ENCODE measurements at regions not wholly inside any gene's neighbourhood (a gene's known extent, or its start where the extent isn't known, plus 50 kb on each side); places are given as distances from the start of the nearest gene placed in this dataset.

DNA sequence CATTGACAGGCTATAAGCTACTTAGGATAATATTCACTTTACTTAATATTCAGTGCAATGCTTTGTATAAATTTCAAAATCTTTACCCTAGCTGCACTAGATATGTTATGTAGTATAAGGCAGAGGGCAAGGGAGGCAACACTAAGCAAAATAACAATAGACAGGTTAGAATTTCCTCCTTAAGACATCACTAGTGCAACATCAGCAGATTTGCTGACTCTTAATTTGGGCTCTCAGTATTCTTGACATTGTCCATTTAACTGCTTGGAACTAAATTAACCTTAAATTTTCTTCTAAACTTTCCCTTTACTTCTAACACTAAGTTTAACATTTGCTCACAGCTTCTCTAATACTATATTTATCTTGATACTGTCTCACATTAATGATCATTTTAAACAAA lies 273.9 kb downstream of the DIO2 start:
- no peaks in the 10 kb centered on the region for H3K9me3 ChIP-seq (ENCODE audit: control insufficient read depth, low read length)
- TF ChIP-seq, protein P1, sequence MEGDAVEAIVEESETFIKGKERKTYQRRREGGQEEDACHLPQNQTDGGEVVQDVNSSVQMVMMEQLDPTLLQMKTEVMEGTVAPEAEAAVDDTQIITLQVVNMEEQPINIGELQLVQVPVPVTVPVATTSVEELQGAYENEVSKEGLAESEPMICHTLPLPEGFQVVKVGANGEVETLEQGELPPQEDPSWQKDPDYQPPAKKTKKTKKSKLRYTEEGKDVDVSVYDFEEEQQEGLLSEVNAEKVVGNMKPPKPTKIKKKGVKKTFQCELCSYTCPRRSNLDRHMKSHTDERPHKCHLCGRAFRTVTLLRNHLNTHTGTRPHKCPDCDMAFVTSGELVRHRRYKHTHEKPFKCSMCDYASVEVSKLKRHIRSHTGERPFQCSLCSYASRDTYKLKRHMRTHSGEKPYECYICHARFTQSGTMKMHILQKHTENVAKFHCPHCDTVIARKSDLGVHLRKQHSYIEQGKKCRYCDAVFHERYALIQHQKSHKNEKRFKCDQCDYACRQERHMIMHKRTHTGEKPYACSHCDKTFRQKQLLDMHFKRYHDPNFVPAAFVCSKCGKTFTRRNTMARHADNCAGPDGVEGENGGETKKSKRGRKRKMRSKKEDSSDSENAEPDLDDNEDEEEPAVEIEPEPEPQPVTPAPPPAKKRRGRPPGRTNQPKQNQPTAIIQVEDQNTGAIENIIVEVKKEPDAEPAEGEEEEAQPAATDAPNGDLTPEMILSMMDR (IDR thresholded peaks at IDR 0.05): no peak
- no peaks in the 10 kb centered on the region for H3K27me3 ChIP-seq (ENCODE audit: control insufficient read depth, insufficient read depth, low read length)
- H2AFZ ChIP-seq: no peak overlapping the region
- no peak overlapping the region for H3K9ac ChIP-seq
- H3K4me3 ChIP-seq (ENCODE audit: low read depth, low read length): no peak overlapping the region
- H3K36me3 ChIP-seq (ENCODE audit: control insufficient read depth, insufficient read depth, low read length): no peaks in the 10 kb centered on the region
- no peaks in the 10 kb centered on the region for H3K4me1 ChIP-seq
- no peak overlapping the region for H3K4me2 ChIP-seq (ENCODE audit: low read length)
- H3K79me2 ChIP-seq: no peaks in the 10 kb centered on the region
- H3K27ac ChIP-seq: no peak overlapping the region

DNA sequence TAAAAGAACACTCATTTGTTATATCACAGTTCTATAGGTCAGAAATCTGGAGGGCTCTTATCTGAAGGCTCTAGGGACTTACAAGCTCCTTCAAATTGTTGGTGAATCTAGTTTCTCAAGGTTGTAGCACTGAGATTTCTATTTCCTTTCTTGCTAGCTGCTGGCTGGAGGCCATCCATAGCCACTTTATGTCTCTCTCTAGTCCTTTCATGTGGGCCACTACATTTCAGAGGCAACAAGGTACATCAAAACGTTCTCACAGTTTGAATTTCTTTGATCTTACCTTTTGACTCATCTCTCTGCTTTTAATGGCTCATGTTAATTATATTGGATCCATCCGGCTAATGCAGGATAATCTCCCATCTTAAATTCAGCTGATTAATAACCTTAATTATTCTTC lies 286.8 kb downstream of the DIO2 start:
- Histone ChIP-seq H3K27ac (no peak overlapping the region), H3K4me3 (ENCODE audit: low read depth, low read length) (no peak overlapping the region), H3K9ac (no peak overlapping the region), H3K36me3 (ENCODE audit: control insufficient read depth, insufficient read depth, low read length) (no peaks in the 10 kb centered on the region), H3K27me3 (ENCODE audit: control insufficient read depth, insufficient read depth, low read length) (no peaks in the 10 kb centered on the region), H3K9me3 (ENCODE audit: control insufficient read depth, low read length) (no peaks in the 10 kb centered on the region), H3K4me2 (ENCODE audit: low read length) (no peak overlapping the region), H3K4me1 (no peaks in the 10 kb centered on the region), H3K79me2 (no peaks in the 10 kb centered on the region), H2AFZ (no peak overlapping the region)
- TF ChIP-seq, protein P1 (IDR thresholded peaks at IDR 0.05): no peak

DNA sequence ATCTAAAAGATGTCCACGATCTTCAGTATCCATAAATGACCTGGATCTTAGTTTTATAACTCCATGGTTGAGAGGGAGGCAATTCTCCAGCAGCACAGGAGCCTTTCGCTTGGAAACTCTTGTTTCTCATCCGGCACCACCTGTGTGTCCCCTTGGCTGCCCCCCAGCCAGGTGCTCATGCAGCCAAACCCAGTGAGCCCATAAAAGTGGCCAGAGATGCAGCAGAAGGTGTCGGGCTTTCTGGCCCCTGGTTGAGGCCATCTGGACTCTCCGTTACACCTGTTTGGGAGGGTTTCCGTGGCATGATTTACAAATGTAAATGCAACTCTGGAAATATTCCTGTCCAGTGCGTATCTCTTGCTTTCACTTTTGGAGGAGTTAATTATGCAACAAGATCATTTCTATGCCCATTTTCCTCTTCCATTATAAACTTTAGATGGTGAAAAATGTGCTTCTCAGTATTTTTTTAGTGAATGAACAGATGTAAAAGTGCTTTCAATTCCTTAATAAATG lies 291.1 kb downstream of the DIO2 start:
- Histone ChIP-seq H3K4me2 (ENCODE audit: low read length) (no peak overlapping the region), H3K36me3 (ENCODE audit: control insufficient read depth, insufficient read depth, low read length) (no peaks in the 10 kb centered on the region), H3K79me2 (no peaks in the 10 kb centered on the region), H3K9me3 (ENCODE audit: control insufficient read depth, low read length) (no peaks in the 10 kb centered on the region), H3K27me3 (ENCODE audit: control insufficient read depth, insufficient read depth, low read length) (no peaks in the 10 kb centered on the region), H3K9ac (no peak overlapping the region), H3K4me3 (ENCODE audit: low read depth, low read length) (no peak overlapping the region), H3K4me1 (no peaks in the 10 kb centered on the region), H3K27ac (no peak overlapping the region), H2AFZ (no peak overlapping the region)
- TF ChIP-seq, protein P1 (IDR thresholded peaks at IDR 0.05): no peak

All from parathyroid adenoma (tissue), 2 donors.